HG03565 (cell line): ENCODE measurements at regions not wholly inside any gene's neighbourhood (a gene's known extent, or its start where the extent isn't known, plus 50 kb on each side); places are given as distances from the start of the nearest gene placed in this dataset.

Experiments used
- ATAC-seq: cut with Tn5 transposase; IDR thresholded peaks from one replicate; pipeline ENCODE4 v1.9.1; 2021; ENCODE audit warnings: mild to moderate bottlenecking, moderate library complexity; ENCODE audit not compliant: unreplicated experiment

DNA sequence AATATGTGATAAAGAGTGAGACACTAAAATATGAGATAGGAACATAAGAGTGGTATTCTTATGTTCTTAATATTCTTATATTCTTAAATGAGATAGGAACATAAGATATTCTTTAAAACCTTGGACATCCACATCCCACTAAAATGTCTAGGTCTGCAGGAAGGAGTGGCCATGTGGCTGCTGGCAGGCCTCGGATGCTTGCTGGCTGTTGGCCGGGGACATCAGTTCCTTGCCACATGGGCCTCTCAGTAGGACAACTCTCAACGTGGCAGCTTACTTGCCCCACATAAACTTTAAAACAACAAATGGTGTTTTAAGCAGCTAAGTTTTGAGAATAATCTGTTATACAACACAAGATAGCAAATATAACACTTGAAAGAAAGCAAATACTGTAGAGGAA, 240.1 kb downstream of the CASP12 start:
- no peak for ATAC-seq

DNA sequence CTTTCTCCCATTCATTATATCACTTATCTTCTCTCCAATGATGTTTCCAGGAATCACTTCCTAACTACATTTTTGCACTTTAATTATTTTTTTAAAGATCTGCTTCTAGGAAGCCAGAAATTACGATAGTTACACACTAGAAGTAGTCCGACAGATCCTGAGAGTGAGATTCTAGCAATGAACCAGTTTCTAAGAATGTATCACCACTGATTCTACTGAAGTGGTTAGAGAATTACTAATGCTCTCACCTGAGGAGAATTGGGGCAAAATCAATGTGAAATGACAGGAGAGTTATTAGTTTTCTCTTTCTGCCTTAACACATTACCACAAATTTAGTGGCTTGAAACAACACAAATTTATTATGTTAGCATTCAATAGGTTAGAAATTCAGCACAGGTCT, 241.2 kb downstream of the CASP12 start:
- no peak for ATAC-seq

DNA sequence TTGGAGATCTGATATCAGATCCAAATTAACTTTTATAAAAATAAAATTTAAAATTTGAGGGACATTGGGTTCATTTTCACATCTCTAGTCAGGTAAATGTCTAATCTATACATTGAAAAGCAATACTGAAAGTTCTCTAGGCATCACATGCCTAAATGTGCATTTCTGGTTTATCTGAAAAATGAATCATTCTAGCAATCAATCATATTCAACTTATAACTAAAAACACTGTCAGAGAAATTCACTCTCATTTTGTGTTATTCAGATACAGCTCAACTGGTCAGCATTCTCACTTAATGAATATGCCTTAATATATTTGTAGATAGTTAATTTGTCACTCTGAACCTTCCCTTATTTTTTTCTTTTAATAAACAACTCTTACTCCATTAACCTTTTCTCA, 243.2 kb downstream of the CASP12 start:
- ATAC-seq: no peak

DNA sequence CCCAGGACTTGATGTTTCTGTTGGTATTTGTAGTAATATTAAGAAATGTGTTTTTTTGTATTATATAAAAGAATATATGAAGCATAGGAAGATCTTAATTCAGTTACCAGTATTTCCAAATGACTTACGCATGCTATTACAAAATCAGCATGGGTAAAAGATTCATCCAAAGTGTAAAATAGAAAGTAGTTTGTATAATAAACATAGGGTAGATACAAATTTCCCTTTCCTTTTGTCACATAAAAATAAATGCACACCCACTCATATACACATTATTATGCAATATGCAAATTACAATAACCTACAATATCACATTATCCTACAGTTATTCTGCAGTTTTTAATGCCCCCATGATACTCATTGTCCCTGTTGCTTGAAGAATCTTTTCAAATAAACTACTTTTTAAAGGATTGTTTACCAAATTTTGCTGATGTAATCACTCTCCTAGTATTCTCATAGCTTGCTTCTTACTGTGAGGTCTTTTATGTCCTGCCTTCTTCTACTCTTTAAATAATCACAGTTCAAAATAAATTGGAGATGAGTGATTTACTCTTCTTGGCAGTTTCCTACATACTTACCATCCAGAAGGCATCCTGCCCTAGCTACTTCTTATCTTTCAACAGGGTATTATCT, 244.0 kb downstream of the CASP12 start:
- ATAC-seq: no peak

DNA sequence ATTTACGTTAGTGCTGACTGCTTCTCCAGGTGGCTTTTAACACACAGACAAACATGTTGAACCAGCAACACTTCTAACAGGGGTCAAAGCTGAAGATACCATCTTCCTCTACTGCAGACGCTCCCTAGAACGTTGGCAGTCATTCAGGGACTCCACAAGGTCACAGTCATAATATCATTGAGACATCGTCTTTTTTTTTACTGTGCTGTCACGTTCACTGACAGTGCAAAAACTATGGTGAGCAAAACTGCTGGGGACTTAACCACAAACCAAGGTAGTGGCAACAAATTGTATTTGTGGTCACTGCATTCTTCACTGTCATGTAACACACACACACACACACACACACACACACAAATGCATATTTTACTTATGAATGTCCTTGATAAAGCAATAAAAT, 244.9 kb downstream of the CASP12 start:
- no peak for ATAC-seq

DNA sequence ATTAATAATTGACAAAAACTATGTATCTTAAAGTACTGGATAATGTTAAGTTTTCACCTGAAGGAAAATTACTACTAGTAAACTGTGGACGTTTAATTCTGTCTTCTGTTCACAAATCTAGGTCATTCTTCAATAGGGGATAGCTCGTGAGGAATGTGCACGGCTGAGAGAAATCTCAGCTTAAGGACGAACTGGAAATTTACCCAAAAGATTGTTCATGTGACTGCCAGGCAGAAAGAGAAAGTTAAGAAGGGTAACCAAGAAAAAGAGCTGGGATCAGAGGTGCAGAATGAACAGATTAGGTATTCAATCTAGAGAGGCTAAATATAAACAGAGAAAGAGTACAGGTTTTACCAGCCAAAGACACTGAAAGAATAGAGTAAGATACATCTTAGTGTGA, 245.3 kb downstream of the CASP12 start:
- ATAC-seq: no peak

DNA sequence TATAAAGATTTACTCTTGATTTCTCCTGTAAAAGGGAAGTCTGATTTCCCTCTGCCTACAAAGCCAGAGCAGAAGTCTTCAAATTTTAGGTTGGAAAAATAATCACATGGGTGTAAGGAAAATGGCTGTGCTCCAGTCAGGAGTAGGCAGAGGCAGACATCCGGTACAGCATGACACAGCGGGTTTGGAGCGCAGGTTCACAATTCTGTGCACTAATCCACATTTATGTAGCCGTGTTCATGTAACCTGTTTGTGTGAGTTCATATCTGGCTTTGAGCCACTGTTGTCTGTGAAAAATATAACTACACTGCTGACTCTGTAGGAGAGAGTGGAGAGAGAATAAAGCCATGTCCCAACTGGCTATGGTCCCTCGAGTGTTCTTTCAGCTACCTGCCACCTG, 248.0 kb downstream of the CASP12 start:
- ATAC-seq: no peak

DNA sequence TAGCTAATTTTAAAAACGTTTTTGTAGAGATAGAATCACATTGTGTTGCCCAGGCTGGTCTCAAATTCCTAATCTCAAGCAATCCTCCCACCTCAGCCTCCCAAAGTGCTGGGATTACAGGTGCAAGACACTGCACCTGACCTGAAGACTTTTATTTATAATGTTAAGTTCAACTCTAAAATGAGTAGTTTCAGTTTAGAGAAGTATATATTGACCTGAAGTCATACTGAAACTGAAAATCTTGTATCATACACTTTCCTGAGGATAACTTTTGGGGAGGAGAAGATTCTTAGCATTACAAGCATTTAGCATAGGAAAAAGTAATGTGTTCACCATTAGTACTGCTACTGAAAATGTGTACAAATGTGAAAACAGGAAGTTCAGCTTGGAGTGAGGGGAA, 249.3 kb downstream of the CASP12 start:
- ATAC-seq: no peak

DNA sequence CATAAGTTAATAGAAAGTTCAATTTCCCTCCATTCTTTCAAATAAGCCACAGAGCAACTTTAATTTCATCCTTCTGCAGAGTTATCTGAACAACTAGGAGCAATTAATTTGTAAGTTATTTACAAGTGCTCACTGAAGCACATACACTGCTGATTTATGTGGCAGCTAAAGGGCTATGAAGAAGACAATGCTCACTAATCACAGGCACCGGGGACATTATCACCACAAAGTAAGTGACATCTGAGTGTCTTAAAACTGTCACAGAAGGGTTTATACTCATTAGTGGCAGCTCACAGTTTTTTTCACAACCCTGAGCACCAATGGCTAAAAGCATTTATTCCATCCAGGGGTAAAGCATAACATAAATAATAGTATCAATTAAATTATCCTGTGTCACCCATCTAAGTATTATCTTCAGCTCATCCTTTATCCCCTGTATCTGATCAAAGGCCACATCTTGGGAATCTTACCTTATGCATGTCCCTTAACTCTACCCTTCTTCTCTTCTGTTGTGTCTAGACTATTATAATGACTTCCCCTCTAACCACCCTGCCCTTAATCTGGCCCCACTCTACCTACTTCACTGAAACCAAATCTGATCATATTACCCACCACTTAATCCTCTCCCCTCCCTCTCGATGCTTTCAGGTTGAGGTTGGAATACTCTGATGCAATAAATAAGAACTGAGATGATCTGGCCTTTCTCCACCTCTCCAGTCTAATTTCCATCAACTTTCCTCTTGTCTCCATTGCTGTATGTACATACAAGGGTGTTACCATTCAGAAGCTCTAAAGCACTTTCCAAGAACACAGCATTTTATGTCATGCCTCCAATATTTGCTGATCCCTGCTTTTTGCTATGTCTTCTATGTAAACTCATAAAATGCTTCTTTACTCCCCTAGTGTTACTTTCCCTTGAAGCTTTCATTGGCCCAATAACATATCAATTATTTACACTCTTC, 252.7 kb downstream of the CASP12 start:
- ATAC-seq: no peak

DNA sequence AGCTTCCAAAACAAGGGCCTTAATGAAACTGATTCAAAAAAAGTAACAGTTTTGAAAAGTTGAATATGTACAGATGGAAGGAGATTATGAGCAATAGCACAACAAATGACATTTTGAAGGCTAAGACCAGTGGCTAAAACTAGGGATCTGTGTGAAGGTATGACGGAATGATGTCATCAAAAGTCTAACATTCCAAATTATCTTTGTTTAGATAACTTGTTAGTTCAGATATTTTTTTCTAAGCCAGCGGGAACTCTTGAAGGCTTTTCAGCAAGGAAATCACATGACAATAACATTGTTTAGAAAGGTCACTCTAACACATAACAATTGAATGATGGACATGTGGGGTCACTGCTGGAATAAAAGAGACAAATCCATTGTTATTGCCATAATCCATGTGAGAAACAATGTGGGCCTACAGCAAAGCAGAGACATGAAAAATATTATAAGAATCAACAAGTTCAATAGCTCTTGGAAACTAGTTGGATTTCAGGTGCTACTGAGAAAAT, 260.5 kb downstream of the CASP12 start:
- no peak for ATAC-seq

DNA sequence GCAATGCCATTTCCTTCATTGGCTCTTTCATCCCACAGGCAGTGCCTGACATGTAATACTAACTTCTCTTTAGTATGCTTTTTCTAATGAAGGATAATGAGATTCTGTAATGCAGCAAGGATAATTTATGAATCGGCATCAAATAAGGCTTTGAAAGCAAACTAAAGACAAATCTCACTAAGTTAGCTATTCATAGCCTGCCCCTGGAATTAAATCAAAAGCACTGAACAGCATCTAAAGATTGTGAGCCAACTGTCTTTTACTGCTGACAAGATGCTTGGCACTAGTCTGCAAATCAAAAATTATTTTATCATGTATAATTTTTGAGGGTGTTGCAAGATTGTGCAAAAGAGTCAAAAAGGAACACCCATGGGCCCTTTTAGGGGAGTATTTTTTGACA, 265.0 kb downstream of the CASP12 start:
- ATAC-seq: no peak

DNA sequence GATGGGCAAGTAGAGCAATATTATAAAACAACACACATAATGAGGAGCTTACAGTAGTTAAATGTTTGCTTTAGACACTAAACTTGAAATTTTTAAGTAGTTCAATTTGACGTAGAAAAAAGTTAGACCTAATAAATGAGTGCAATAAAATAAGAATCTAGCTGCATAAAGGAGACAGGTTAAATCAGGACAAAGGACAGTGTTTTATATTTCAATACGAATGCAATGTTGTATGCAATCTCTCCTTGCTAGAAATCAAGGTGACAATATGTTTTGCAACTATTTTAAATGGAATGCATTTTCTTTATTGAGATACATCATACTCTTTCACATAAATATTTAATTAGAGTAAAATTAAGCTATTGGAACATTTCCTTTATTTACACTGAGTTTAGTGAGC, 267.9 kb downstream of the CASP12 start:
- ATAC-seq: no peak

DNA sequence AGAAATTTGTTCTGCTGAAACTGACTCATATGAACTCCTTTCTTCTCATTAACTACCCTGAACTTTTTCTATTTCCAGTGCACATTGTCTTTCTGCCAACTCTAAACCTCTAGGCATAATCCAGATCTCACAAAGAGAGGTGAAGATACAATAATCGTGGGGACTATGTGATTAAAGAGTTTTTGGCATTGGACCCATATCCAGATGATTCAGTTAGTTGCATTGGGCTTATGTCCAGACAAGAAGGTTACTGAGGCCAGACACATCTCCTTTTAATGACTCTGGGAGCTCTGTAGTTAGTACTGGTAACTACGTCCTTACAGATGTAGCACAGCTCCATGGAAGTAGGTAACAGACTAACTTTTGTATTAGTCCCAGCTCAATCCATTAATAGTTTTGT, 273.0 kb downstream of the CASP12 start:
- ATAC-seq: no peak

DNA sequence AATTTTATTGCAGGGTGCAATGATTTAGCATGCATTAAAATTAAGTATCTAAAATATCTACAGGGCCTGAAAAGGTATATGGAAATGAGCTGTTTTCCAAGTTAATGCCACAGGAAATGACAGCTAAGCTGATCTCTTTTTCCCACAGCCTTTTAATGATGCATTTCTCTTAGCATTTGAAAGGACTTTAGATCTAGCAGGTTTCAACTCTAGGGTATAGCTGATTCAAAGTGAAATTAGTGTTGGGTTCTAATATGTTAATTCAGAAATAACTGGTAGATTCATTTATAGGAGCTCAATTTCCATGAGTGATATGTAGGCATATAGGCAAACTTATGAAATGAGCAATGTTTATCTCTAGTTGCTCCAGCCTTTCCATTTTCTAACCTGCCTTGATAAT, 274.2 kb downstream of the CASP12 start:
- no peak for ATAC-seq

DNA sequence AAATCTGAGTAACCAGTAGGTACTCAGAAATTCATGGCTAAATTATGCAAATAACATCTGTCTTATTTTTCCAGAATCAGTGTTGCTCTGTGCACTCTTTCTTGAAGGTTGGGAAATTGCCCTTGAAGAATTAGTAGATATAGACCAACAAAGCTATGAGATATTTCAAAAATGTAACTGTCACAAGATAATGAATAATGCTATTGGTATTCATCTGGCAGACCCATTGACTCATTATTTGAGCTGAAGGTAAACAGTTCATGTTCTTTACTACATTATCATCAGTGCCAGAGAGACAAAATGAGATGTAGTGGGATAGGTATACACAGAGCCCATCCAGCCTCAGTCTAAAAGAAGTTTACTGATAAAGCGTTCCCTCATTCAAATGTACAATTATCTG, 274.7 kb downstream of the CASP12 start:
- no peak for ATAC-seq

DNA sequence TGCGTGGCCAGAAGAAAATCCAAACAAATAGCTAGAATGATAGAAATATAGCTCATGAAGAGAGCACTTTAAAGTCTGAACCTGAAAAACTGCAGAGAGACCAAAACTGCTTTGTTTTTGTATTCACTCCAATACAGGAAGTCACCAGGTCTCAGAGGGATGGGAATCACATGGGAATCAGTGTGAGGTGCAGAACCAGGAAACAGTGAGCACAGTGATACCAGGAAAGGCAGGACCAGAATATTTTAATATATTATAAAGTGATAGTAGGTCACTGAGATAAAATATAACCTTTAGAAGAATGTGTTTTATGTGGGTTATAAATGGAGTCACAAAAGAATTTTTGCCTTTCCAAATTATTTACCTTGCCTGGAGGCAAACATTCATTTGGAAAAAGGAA, 277.3 kb downstream of the CASP12 start:
- ATAC-seq: no peak

DNA sequence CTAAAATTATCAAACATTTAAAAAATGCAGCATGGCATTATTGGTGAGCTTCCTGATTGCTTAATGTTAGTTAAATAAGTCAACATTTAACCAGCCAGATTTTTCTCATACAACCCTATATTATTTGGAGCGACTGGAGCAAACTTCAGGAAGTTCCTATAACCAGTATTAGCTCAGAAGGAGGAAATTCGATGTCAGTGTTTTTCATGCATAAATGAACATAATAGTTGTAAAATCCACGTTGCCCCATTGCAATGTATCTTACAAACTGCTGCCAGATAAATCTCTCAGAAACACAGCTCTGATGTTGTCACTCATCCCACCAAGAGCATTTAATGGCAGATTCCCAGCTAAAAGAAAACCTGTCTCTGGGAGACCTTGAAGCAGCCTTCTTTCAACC, 278.5 kb downstream of the CASP12 start:
- ATAC-seq: no peak

DNA sequence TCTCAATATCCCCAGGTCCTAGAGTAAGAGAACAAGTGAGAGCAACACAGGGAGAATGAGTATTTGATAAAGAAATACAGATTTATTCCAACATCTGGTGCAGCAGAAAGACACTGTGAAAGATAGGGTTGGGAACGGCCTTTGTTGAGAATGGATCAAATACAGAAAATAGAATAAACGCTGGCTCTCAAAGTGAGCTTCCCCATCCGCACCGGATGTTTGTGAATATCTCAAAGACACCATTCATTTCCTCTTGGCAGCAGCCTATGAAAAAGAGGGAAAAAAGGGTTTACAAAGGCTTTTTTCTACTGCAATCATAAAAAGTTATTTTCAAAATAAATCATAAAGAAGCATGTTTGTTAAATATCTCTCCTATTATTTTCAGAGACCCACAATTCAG, 279.3 kb downstream of the CASP12 start:
- no peak for ATAC-seq

DNA sequence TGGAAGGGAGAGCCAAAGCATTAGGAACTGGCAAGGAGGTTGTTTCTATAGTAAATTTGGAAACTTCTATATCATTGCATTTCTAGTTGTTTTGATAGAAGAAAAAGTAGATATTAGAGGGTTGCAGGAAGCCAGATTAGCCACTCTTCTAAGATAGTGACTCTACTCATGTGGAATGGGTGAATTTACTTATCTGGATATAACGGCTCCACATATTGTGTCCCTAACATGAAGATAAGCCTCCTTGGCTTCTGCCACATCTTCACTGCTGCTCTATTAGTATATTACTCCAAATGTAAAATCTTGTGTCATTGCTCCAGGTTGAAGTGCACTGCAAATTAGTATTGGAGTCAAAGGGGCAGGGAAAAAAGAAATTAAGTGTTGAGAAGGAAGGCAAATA, 283.3 kb downstream of the CASP12 start:
- ATAC-seq: no peak

DNA sequence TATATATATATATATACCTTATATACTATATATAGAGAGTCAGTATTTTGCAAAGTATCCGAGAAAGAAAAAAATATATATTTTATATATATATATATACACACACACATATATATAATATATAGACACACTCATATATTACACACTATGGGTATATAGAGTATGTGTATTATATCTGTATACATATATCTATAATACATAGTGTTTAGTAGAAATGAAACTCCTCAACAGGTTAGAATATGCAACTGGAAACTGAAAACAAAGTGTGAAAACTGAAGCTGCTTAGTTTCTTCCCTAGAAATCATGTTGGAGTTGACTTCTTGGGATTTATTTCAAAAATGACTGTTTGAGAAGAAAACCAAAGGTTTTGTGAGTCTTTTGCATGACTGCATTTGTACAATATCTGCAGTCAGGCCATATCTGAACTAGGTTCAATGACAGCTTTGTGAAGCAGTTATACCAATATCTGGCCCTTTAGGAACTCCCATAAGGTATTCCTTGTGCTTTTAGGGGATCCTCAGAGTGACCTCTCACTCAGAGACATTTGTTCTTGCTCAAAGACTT, 284.1 kb downstream of the CASP12 start:
- ATAC-seq: no peak

DNA sequence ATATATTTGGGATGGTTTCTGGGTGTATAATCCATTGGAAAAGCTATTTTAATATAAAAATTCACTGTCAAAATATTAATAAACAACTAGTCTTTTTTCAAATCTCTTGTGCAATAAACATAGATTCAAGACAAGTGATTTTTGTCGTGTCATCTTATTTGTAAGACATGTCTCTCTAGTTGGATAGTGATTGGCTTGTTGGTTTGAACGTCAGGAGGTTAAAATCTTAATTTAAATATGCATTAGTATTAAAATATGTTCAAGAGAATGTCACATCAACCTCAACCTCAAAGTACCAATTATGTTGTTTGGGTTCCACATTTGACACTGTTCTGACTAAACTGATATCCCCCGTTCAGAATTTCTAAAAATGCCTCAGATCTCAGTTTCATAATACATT, 287.6 kb downstream of the CASP12 start:
- ATAC-seq: no peak
